ENCODE measurements at regions not wholly inside any gene's neighbourhood (a gene's known extent, or its start where the extent isn't known, plus 50 kb on each side); places are given as distances from the start of the nearest gene placed in this dataset.

- no peak for DNase-seq (ENCODE audit: low read depth, low spot score)
- H3K27ac ChIP-seq = no peak overlapping the region
These were observed 93.2 kb downstream of the CCDC185 start for GRCh38 chr1:223486366-223486765.

GRCh38 chr1:223486932-223487886 is 94.0 kb downstream of the CCDC185 start:
- no peak overlapping the region for H3K27ac ChIP-seq
- no peak for DNase-seq (ENCODE audit: low read depth, low spot score)

GRCh38 chr1:223487887-223488259 is 94.7 kb downstream of the CCDC185 start:
- DNase-seq (ENCODE audit: low read depth, low spot score) = no peak
- H3K27ac ChIP-seq = no peak overlapping the region

- no peak for DNase-seq (ENCODE audit: low read depth, low spot score)
- H3K27ac ChIP-seq = no peak overlapping the region
These were observed 96.2 kb downstream of the CCDC185 start for GRCh38 chr1:223489439-223489838.

- H3K27ac ChIP-seq = no peak overlapping the region
- DNase-seq (ENCODE audit: low read depth, low spot score) = no peak
These were observed 97.0 kb downstream of the CCDC185 start for GRCh38 chr1:223490256-223490655.
